NOMO-1 treated with dmso at 0.1 percent for 144 hours (cell line): ENCODE measurements at regions not wholly inside any gene's neighbourhood (a gene's known extent, or its start where the extent isn't known, plus 50 kb on each side); places are given as distances from the start of the nearest gene placed in this dataset.
"Not testable (repeated sequence)": the region's sequence is repeated elsewhere in the genome, so short reads cannot be mapped to it uniquely, and the experiment has no call there.

Experiments
- DNase-seq: peaks from one replicate; lab custom pipeline; 2025; ENCODE audit not compliant: unreplicated experiment; lab: John Stamatoyannopoulos, UW

DNA sequence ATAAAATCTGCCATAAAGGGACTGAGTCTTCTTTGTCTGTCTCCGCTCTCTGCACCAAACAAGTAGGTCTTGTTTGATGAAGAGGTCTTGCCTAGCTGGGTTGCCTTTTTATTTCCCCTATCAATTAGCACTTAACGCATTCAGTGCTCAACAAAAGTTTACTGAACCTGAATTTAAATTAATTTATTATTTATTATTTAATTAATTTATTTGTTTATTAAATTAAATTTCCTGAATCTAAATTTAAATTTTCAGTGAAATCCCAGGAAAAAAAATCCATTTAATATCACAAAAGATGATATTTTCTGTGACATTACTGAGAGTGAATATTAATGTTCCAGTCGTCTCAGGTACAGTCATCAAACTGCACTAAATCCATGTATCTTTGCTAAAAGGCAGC, 164.9 kb upstream of the AGTR1 start:
- DNase-seq = no peak

DNA sequence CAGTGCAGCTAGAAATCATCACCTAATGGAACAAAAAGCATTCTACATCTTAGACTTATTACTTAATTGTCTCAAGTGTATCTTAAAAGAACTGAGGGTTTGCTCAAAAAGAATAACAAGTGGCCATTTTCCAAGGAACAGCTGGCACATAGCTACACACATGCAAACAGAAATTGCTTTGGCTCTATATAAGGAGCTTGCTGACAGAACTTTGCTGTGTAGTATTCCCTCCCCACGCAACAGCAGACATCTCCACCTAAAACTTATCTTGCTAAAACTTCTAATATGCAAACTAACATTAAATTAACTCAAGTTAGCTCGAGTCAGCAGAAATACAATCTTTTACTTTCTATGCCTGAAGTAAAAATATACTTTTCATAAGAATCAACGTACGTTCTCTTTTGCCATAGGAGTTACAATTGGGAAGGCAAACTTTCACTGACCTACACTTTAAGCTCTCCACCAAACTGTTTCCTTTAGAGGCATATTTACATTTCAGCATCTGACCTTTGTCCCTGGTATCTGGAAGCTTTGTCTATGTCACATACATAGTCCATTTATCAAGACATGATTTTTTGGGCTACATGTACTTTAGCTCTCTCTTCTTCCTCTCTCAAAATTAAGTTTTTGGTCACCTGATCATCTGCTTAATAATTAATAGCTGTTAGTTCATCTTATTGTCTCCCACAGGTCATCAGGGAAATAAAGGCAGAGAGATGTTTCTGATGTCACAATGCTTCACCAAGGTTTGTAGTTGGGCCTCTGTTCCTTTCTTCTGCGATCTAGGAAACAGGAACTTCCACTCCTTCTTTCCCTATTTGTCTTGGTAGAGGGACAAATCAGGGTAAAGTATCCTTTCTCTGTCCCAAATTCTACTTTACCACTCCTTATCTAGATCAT, 163.4 kb upstream of the AGTR1 start:
- no peak for DNase-seq

DNA sequence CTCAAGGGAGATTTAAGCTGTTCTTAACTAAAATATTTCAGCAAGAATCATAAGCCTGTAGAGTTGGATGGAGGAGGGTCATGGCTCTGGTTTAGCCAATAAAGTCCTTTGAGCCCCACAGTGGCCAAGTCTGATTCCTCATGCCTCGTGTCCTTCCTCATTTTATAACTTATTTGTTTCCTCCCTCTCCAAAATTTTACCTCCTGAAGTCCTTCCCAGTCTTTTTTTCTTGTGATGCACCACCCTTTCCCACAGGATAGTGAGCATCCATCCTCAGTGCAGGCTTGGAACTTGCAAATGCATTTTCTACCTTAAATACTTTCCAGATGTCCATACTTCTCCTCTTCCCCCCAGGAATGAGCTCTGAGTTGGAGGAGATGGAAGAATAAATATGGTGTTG, 162.7 kb upstream of the AGTR1 start:
- no peak for DNase-seq

DNA sequence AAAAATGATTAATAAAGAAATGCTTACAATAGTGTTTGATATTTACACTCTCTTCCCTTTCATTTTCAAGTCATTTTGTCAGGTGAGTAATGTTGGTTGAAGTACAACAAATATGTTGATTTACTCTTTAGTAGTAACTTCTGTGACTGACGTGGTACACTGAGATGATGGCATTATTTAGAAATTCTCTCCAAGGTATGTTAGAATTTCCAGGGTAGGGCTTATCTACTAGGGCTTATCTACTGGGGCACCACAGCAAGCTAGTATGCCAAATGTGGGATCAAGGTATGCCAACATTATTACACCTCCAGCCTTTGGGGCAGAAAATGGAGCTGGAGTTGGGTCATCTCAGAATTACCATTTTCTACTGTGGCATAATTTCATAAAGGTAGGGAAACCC, 157.4 kb upstream of the AGTR1 start:
- DNase-seq = no peak

DNA sequence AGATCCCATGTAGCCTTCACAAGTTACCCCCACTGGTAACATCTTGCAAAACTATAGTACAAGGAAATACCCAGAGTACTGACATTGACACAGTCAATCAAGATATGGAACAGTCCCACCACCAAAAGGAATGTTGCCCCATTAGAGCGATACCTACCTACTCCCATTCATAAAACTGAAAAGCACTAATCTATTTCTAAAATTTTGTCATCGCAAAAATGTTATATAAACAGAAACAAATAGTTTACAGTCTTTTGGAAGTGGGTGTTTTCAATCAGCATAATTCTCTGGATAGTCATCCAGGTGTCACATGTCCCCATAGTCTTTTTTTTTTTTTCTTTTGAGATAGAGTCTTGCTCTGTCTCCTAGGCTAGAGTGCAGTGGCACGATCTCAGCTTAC, 156.9 kb upstream of the AGTR1 start:
- no peak for DNase-seq

DNA sequence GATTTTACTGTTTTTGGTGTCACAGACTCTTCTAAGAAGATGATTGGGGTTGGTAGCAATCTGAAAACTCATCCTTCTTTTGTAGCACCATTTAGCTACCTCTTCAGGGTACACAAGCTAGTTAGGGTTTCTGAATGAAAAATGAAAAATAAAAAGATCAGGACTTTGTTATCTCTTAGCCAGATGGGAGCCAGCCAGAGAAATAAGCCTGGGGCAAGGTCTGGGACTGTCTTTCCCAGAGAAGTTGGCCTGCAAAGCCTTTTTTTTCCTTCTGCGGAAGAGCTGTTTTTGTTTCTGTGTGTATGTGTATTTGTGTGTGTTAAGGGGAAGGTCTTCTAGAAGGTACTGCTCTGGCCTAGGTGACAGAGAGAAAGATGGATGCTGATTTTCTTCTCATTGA, 150.7 kb upstream of the AGTR1 start:
- no peak for DNase-seq

DNA sequence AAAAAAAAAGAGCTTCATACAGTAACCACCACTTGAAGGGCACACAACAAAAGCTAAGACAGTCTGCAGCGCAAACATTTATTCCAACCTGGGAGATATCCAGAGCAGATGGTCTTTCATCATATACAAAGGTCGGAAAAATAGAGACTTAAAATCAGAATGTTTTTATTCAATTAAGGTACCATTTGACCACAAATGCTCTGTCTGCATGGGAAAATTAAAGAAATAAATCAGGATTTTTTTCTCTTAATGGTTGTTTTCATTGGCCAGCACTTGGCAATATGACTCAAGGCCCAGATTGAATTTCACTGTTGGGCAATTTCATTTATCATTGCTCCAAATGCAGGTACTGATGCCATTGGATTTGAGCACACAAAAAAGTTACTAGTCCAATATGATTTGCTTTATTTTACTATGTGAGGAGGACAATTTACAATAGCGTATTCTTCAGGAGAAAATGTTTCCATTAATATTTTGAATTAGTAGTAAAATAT, 145.9 kb upstream of the AGTR1 start:
- no peak for DNase-seq

DNA sequence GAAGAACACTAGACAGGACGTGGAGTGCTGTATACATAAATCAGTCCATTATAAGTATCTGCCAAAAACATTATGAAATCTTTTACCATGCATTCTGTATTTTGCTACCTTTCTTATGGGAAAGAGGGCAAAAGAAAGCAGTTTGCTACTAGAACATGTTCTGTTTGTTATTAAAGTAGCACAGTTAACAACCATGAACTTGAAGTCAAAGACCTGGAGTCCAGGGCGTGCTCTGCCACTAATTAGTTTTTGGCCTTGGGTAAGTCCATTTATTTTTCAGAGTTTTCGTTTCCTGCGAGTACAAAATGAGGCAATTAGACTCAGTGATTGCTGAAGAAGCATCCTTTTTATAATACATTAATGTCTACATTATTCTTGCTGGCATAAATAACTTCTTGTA, 143.3 kb upstream of the AGTR1 start:
- DNase-seq = no peak

DNA sequence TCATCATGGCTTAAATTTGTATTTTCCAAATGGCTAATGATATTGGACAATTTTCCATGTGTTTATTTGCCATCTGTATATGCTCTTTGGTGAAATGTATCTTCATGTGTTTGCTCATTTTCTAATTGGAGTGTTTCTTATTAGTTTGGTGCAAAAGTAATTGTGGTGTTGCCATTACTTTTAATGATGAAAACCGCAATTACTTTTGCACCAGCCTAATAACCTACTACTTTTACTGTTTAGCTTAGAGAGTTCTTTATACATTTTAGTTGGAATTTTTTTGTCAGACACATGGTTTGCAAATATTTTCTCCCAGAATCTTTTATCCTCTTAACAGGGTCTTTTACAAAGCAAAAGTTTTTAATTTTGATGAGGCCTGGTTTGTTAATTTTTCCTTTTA, 141.0 kb upstream of the AGTR1 start:
- no peak for DNase-seq

DNA sequence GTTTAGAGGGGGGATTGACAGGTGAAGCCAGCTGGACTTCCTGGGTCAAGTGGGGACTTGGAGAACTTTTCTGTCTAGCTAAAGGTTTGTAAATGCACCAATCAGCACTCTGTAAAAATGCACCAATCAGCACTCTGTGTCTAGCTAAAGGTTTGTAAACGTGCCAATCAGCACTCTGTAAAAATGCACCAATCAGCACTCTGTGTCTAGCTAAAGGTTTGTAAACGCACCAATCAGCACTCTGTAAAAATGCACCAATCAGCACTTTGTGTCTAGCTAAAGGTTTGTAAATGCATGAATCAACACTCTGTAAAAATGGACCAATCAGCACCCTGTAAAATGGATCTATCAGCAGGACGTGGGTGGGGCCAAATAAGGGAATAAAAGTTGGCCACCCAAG, 120.1 kb upstream of the AGTR1 start:
- not testable (repeated sequence) for DNase-seq

DNA sequence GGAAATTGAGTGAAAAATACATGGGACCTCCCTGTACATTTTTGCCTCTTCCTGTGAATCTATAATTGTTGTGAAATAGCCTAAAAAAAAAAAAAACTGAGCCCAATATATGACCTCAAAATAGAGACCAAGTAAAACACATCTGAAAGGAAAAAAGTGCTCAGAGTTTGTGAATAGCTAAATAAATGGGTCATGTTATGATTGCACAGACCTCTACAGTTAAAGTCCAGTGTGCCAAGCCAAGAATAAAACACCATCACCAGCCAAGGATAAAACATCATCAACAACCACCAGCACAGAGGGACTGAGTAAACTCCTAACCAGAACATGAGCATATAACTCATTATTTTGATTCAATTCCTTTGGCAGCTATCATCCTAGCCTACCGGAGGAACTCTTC, 115.6 kb upstream of the AGTR1 start:
- DNase-seq = no peak

DNA sequence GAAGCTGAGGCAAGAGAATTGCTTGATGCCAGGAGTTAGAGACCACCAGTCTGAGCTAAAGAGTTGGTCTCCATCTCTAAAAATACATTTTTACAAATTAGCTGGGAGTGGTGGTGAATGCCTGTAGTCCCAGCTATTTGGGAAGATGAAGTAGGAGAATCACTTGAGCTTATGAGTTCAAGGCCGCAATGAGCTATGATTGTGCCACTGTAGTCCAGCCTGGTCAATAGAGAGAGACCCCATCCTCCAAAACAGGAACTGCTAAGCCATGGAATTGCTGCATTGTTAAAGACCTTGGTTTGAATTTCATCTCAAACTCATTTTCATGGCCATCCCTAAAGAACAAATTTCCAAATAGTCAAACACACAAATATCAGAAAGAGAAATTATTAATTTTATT, 113.9 kb upstream of the AGTR1 start:
- DNase-seq = no peak

DNA sequence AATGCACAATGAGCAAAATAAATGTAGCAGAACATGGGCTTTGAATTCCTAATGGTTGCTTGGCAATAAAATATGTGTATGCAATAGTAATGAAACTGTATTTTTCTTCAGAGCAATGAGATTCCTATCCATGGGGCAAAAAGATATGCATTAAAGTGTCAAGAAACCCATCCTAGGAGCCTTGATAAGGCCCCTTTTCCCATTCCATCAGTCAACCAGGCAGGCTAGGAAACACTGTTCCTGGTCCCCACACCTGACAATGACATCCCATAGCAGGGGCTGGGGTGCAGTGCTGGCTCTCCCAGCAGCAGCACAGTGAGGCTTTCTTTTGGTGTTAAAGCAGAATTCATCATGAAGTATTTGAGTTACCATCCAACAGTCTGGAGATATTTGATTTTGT, 113.3 kb upstream of the AGTR1 start:
- no peak for DNase-seq

DNA sequence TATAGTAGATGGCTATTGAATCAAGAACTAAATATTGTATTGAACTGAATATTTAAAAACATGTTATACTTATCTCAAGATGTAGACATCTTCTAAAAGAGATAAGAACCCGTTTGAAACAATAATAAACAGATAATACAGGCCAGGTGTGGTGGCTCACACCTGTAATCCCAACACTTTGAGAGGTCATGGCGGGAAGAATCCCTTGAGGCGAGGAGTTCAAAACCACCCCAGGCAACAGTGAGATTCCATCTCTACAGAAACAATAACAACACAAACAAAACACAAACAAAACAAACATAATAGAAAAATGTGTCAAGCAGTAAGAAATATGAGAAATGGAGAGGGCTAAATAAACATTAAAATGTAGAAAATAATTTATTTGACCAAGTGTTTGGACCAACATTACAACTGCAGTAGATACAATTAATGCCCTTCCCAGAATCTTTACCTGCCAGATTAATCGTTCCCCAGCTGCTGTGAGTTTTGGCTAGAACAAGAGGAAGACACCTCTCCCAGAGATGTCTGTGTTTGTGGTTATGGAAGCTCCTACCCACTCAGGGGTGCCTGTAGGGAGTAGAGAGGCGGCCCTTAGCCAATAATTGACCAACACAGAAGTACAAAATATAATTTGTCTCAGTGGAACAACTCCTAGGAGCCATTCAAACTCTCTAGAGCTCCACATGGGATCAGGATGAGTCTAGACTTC, 111.9 kb upstream of the AGTR1 start:
- no peak for DNase-seq

DNA sequence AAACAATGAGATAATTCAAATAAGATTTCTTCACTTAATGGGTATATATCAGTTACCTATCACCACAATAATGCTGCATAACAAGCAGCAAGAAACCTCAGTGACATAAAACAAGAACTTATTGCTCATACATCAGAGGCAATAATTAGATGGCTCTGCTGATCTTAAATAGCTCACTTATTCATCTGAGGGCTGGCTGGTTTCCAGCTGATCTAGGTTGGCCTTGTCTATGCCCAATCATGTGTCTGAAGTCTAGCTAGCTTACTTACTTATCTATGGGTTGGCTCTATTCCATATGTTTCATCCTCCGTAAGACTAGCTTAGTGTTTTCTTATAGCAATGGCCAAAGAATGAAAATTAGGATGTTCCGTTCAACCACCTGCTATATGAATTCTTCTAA, 109.4 kb upstream of the AGTR1 start:
- no peak for DNase-seq

DNA sequence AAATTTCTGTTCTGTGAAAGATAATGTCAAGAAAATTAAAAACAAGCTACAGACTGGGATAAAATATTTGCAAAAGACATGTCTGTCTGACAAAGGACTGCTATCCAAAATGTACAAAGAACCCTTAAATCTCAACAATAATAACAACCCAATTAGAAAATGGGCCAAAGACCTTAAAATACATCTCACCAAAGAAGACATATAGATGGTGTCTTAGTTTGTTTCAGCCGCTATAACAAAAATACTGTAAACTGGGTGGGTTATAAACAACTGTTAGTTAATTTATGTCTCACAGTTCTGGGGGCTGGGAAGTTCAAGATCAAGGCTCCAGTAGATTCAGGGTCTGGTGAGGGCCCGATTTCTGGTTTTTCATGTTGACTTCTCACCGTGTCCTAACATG, 106.2 kb upstream of the AGTR1 start:
- DNase-seq = no peak

DNA sequence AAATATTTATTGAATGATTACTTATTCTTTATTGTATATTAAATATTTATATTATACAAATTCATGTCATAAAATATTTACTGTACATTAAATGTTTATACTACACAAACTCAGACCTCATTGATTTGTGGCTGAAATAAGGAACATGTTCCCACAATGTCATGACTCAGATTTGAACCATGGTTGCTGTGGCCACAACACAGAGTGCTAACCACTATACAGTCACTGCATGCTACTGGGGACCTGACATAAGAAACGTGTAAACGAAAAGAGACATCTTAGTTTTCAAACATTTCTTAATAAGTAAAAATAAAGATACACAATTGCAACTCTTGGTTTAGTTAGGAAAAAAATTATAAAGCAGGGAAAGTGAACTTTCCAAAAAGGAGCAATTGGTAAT, 99.1 kb upstream of the AGTR1 start:
- DNase-seq = no peak

DNA sequence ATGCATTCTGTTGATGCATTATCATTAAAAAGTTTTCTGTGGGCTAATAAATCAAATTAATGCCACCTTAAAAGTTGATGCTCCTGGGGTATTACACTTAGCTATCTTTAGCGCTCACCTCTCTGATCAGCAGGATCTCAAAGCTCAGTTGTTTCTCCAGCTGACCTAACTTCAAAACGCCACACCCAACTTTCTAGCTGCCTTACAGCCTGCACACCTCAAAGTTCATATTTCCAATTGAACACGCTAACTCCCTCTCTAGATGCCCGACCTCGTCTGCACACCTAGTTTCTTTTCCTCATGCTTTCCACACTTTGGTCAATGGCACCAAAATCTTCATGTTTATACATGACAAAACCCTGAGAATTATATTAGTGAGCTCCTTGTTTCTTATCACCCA, 98.2 kb upstream of the AGTR1 start:
- DNase-seq = no peak

DNA sequence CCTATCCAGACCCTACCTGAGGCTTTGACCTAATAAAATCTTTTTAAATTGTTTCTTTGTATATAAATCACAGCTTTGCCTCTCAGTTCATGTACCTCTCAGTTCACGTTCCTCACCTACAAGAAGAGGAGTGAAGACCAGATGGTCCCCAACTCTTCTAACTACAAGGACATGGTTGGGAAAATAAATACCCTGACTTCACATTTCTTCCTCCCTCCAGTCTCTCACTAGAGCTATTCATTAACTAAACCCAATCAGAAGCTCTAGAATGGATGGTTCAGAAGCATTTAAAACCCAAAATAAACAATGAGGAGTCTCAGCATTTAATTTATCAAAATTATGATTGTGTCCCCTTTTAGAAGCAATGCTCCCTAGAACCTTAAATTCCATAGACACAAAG, 97.3 kb upstream of the AGTR1 start:
- no peak for DNase-seq

DNA sequence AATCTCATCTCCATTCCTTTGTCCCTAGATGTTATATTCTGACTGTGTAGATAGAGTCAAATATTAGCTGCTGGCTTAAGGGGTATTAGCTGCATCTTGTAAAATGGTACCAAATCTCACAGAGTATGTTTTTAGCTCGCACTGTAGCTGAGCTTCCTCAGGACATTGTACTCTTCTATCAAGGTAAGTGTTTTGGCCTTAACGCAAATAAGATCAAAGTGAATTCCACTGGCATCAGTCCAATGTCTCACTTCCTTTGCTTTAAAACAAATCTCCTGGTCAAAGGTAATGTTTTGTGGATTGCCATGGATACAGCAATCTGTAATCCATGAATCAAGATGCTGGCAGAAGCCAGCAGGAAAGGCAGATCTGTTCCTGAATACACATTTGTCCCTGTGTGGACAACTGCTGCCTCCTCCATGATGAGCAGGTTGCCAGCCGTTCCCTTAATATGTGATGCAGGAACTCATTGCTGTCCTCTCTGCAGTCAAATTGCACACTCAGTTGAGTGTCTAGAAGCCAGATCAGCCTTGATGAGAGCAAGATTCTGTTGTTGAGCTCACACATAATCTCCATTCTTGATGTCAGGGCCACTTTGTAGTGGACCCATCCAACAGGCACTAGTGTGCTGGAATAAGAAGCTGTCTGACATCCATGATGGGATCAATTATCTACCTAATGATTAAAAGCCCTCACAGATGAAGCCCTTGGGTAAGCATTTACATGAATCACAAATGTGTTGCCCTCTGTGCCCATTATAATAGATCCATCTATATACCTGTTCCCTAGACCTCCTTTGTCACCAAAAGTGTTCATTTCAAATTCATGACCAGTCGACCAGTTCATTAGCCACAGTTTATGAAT, 96.6 kb upstream of the AGTR1 start:
- DNase-seq = no peak
